ENCODE measurements at regions not wholly inside any gene's neighbourhood (a gene's known extent, or its start where the extent isn't known, plus 50 kb on each side); places are given as distances from the start of the nearest gene placed in this dataset.
A peak's percentile ranks its signal among the peaks of the same experiment; 100 is the strongest.

DNA sequence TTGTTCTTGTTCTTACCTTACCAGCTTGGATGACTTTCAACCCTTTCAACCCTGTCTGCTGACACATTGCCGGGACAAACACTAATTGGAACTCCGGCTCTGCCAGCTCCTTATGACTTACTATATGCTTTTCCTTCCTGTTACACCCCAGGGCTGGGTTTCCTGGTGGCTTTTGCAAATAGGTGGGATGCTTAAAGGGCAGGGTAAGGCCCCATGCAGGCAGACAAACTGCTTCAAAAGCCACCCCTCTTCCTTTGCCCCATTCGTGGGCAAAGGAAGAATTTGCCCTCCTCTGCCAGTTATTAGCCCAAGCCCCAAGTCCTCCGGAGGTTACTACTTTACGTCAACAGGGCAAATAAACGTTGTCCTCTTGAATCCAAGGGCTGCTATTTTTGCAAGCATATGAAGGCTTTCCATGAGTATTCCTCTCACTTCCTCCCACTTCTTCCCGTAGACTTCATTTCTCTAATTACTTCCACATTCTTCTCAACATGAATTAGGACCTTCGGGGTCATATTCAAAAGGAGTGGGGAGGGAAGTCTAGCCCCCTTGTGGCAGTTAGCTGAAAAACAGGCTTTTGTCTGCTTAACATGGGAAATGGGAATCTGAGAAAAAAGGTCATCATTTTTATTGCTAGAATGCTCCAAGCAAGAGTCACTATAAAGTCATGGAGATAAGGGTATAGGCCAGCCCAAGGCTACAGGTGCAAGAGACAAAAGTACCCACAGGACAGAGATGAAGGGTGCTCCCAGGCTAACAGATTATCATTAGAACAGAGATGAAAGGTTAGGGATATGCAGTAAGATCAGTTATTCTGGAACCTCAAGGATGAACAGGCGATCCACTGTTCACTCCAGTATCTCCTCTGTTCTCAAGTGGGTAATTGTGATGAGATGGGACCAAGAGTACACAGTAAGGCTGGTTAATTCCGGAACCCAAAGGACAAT, 56.3 kb upstream of the FSTL1 start:
- WGBS (ENCODE audit: extremely low coverage, insufficient read length, low lambda C conversion rate): no CpG with 5 or more reads among the region's 10 CpGs
- Histone ChIP-seq H3K27ac (ENCODE audit: insufficient read length, low read depth, low read length) (no peak overlapping the region), H3K79me1 (ENCODE audit: insufficient read depth, low read depth, low read length, poor library complexity, severe bottlenecking) (no peaks in the 10 kb centered on the region), H2BK5ac (ENCODE audit: insufficient read length, low read length) (no peak overlapping the region), H2BK12ac (ENCODE audit: insufficient read length, low read depth, low read length) (no peak overlapping the region), H2BK20ac (ENCODE audit: low read depth, low read length, poor library complexity, severe bottlenecking) (no peak overlapping the region), H2AFZ (ENCODE audit: low read length) (no peak overlapping the region), H3K23ac (ENCODE audit: insufficient read length, low read depth, low read length) (no peak overlapping the region), H3K14ac (ENCODE audit: insufficient read depth, low read length) (no peak overlapping the region), H3K23me2 (ENCODE audit: insufficient read length, low read depth, low read length, poor library complexity, severe bottlenecking) (no peaks in the 10 kb centered on the region), H3T11ph (ENCODE audit: low read length) (no peak overlapping the region), H3K79me2 (ENCODE audit: insufficient read depth, low read length) (no peaks in the 10 kb centered on the region), H4K20me1 (ENCODE audit: control insufficient read depth, insufficient read depth, insufficient read length) (no peaks in the 10 kb centered on the region), H2AK5ac (ENCODE audit: insufficient read length, low read length) (no peak overlapping the region), H3K9ac (ENCODE audit: extremely low read depth, insufficient read length, low read length) (no peak overlapping the region), H4K8ac (replicated peaks; ENCODE audit: insufficient read length, low read depth, low read length) (no peak overlapping the region), H3K56ac (ENCODE audit: insufficient read length, low read depth, low read length) (no peak overlapping the region), H3K4me2 (ENCODE audit: insufficient read depth, insufficient read length, low read length) (no peak overlapping the region), H4K91ac (ENCODE audit: insufficient read length, low read depth, low read length) (no peak overlapping the region), H2BK120ac (ENCODE audit: low read depth, low read length, poor library complexity, severe bottlenecking) (no peak overlapping the region), H3K9me3 (ENCODE audit: control insufficient read depth, low read depth, low read length) (peaks cover 6% of the 10 kb centered on the region), H3K4me1 (ENCODE audit: insufficient read depth, low read length) (peaks cover 8% of the 10 kb centered on the region; the same call in 1 of the 2 replicates), H3K4ac (ENCODE audit: low read depth, low read length) (no peak overlapping the region), H4K5ac (ENCODE audit: insufficient read length, low read depth, low read length) (no peak overlapping the region), H2BK15ac (ENCODE audit: low read depth, low read length) (no peak overlapping the region), H3K27me3 (ENCODE audit: insufficient read depth, low read length) (no peaks in the 10 kb centered on the region), H3K18ac (ENCODE audit: insufficient read length, low read depth, low read length) (no peak overlapping the region)
- no peak for DNase-seq
- Mint-ChIP-seq H3K36me3 (ENCODE audit: insufficient read depth in 1 of 3, low read depth in 3 of 3) (peaks cover 11 to 26% (median 14%) of the 10 kb centered on the region in 3 experiments), H3K4me1 (peaks cover 25% of the 10 kb centered on the region in 2 experiments), H3K4me3 (no peak overlapping the region), H3K9me3 (peaks cover 21 to 39% of the 10 kb centered on the region in 2 experiments), H3K27me3 (ENCODE audit: low read depth) (peaks cover 1% of the 10 kb centered on the region; the same call in 1 of the 2 replicates), H3K27ac (no peak overlapping the region; a peak in 1 of 7 replicates)
- peak; percentile 77 for TF ChIP-seq CTCF (conservative IDR thresholded peaks at IDR 0.05)

All from H9 (cell line).